Esophagus muscularis mucosa (tissue), 4 donors: ENCODE measurements at regions not wholly inside any gene's neighbourhood (a gene's known extent, or its start where the extent isn't known, plus 50 kb on each side); places are given as distances from the start of the nearest gene placed in this dataset.
A peak's percentile ranks its signal among the peaks of the same experiment; 100 is the strongest.
"Not testable (repeated sequence)": the region's sequence is repeated elsewhere in the genome, so short reads cannot be mapped to it uniquely, and the experiment has no call there.

Experiments
- DNase-seq: peaks from one replicate; pipeline ENCODE4 v3.0.0-alpha.2; 2017; ENCODE audit errors: extremely low spot score
- H3K27ac ChIP-seq, 4 donors: fragments of 200-600 bp; sonication (generic); replicated peaks in 1 of 4; 1 replicate in 3 of 4; 2 replicates in 1 of 4; pipeline ENCODE4 v1.5.1; 2016 to 2019; ENCODE audit warnings: mild to moderate bottlenecking in 1 of 4
- H3K27me3 ChIP-seq, 4 donors: fragments of 200-600 bp; sonication (generic); one replicate each; pipeline versions ENCODE4 v1.5.1 to v1.6.0; 2016 to 2019
- H3K36me3 ChIP-seq, 4 donors: fragments of 200-600 bp; sonication (generic); one replicate each; pipeline ENCODE4 v1.5.1; 2016 to 2019
- H3K4me1 ChIP-seq, 4 donors: fragments of 200-600 bp; sonication (generic); one replicate each; pipeline ENCODE4 v1.5.1; 2016 to 2019
- H3K4me3 ChIP-seq, 4 donors: fragments of 200-600 bp; sonication (generic); 1 replicate in 2 of 4; 2 replicates in 2 of 4; pipeline ENCODE4 v1.5.1; 2016 to 2019; ENCODE audit warnings: mild to moderate bottlenecking in 4 of 4, moderate library complexity in 1 of 4
- H3K9me3 ChIP-seq, 4 donors: fragments of 200-600 bp; sonication (generic); 1 replicate in 3 of 4; 2 replicates in 1 of 4; pipeline ENCODE4 v1.5.1; 2016 to 2019
- CTCF ChIP-seq, 3 experiments: fragments of 200-600 bp in 2 of 3; fragments of 450-650 bp in 1 of 3; sonication (generic) in 2 of 3; IDR thresholded peaks; one replicate each; pipeline ENCODE4 v1.5.1; 2017 to 2019; ENCODE audit warnings: antibody characterized with exemption in 3 of 3, mild to moderate bottlenecking in 2 of 3, moderate library complexity in 1 of 3
- EP300 ChIP-seq: sonication (generic); formaldehyde crosslinking; IDR thresholded peaks from one replicate; pipeline ENCODE4 v1.6.1; 2017; ENCODE audit warnings: antibody characterized with exemption
- POLR2A ChIP-seq: fragments of 450-650 bp; IDR thresholded peaks from one replicate; pipeline ENCODE4 v1.6.1; 2017; ENCODE audit warnings: antibody characterized with exemption, moderate library complexity, mild to moderate bottlenecking, low read depth
- POLR2AphosphoS5 ChIP-seq, 2 donors: sonication (generic); formaldehyde crosslinking; IDR thresholded peaks; one replicate each; pipeline ENCODE4 v1.6.1; 2017; ENCODE audit warnings: antibody characterized with exemption in 2 of 2
- WGBS: methylation state at CpG from one replicate; pipeline ENCODE4 v1.1.5; 2018; 5-methylcytosine and 5-hydroxymethylcytosine counted together
- intact Hi-C: fragments of 100-400 bp; cut with DNase I; formaldehyde crosslinking; loops from one replicate; pipeline ENCODE4 v1.15.1; 2023

- Histone ChIP-seq H3K9me3 (no peaks in the 10 kb centered on the region), H3K4me3 (peak overlapping the region in 1 of 4 donors; percentile 9), H3K36me3 (no peaks in the 10 kb centered on the region), H3K27ac (no peak overlapping the region), H3K27me3 (no peaks in the 10 kb centered on the region), H3K4me1 (peaks cover 0 to 34% (median 14%) of the 10 kb centered on the region in 4 donors)
- intact Hi-C loops, result no loop called here
- no peak for DNase-seq
- TF ChIP-seq POLR2AphosphoS5 (IDR thresholded peaks at IDR 0.05) (no peak), CTCF (IDR thresholded peaks at IDR 0.05) (no peak), POLR2A (no peak), EP300 (no peak)
- 74% methylated on average over 21 of the region's 41 CpGs for WGBS
Observed at GRCh38 chr20:30281584-30282197, 975.8 kb upstream of the DEFB115 start.

GRCh38 chr20:30283476-30284280 is 973.8 kb upstream of the DEFB115 start:
- H3K27ac ChIP-seq, result peak overlapping the region in 3 of 4 donors; percentile 58 to 81 (median 72)
- DNase-seq, result not testable (repeated sequence)

GRCh38 chr20:30284281-30284905 is 973.1 kb upstream of the DEFB115 start:
- intact Hi-C loops, result no loop called here
- WGBS, result 79% methylated on average over 23 of the region's 33 CpGs
- H3K36me3 ChIP-seq, result no peaks in the 10 kb centered on the region
- no peak for DNase-seq
- H3K27me3 ChIP-seq, result no peaks in the 10 kb centered on the region
- H3K4me3 ChIP-seq, result peak overlapping the region in 3 of 4 donors; percentile 54 to 66 (median 61)
- TF ChIP-seq POLR2AphosphoS5 (IDR thresholded peaks at IDR 0.05) (no peak), POLR2A (no peak), CTCF (IDR thresholded peaks at IDR 0.05) (no peak), EP300 (no peak)
- H3K27ac ChIP-seq, result peak overlapping the region in 3 of 4 donors; percentile 58 to 81 (median 72)
- no peaks in the 10 kb centered on the region for H3K9me3 ChIP-seq
- H3K4me1 ChIP-seq, result peaks cover 0 to 51% (median 21%) of the 10 kb centered on the region in 4 donors

More at GRCh38 chr20:30283476-30284280, 973.8 kb upstream of the DEFB115 start:
- 50% methylated on average over 41 of the region's 47 CpGs for WGBS
- H3K36me3 ChIP-seq, H3K9me3 ChIP-seq, intact Hi-C loops, H3K27me3 ChIP-seq: not testable (repeated sequence)
- Histone ChIP-seq H3K4me3 (peak overlapping the region in 3 of 4 donors; percentile 54 to 66 (median 61)), H3K4me1 (peaks cover 0 to 49% (median 18%) of the 10 kb centered on the region in 4 donors)

- 86% methylated on average over 17 of the region's 17 CpGs for WGBS
- H3K36me3 ChIP-seq, result no peaks in the 10 kb centered on the region
- peak overlapping the region in 2 of 4 donors; percentile 18 to 81 for H3K27ac ChIP-seq
- intact Hi-C loops, result no loop called here
- TF ChIP-seq EP300, result no peak
- no peak for TF ChIP-seq CTCF (IDR thresholded peaks at IDR 0.05)
- no peak for TF ChIP-seq POLR2A
- peak overlapping the region in 1 of 4 donors; percentile 61 for H3K4me3 ChIP-seq
- no peak for DNase-seq
- H3K4me1 ChIP-seq, result peaks cover 0 to 59% (median 30%) of the 10 kb centered on the region in 4 donors
- H3K27me3 ChIP-seq, result no peaks in the 10 kb centered on the region
- no peaks in the 10 kb centered on the region for H3K9me3 ChIP-seq
Observed at GRCh38 chr20:30285677-30286076, 971.8 kb upstream of the DEFB115 start.

GRCh38 chr20:30286157-30286556 is 971.3 kb upstream of the DEFB115 start:
- H3K4me3 ChIP-seq, result peak overlapping the region in 1 of 4 donors; percentile 61
- DNase-seq, result no peak
- WGBS, result 74% methylated on average over 15 of the region's 15 CpGs

GRCh38 chr20:30287459-30287858 is 970.0 kb upstream of the DEFB115 start:
- H3K4me1 ChIP-seq, result peaks cover 0 to 62% (median 32%) of the 10 kb centered on the region in 4 donors
- DNase-seq, H3K9me3 ChIP-seq, H3K36me3 ChIP-seq, H3K27me3 ChIP-seq, intact Hi-C loops: not testable (repeated sequence)
- H3K4me3 ChIP-seq, result peak overlapping the region in 1 of 4 donors; percentile 14
- WGBS, result 85% methylated on average over 8 of the region's 22 CpGs
- peak overlapping the region in 2 of 4 donors; percentile 80 to 86 for H3K27ac ChIP-seq

More at GRCh38 chr20:30286157-30286556, 971.3 kb upstream of the DEFB115 start:
- intact Hi-C loops, result no loop called here
- H3K36me3 ChIP-seq, result no peaks in the 10 kb centered on the region
- peak overlapping the region in 2 of 4 donors; percentile 18 to 81 for H3K27ac ChIP-seq
- peaks cover 0 to 64% (median 32%) of the 10 kb centered on the region in 4 donors for H3K4me1 ChIP-seq
- no peaks in the 10 kb centered on the region for H3K9me3 ChIP-seq
- H3K27me3 ChIP-seq, result no peaks in the 10 kb centered on the region
- TF ChIP-seq CTCF (IDR thresholded peaks at IDR 0.05) (peak in 1 of 3 experiments; percentile 6), POLR2A (no peak)
